ENCODE measurements at regions not wholly inside any gene's neighbourhood (a gene's known extent, or its start where the extent isn't known, plus 50 kb on each side); places are given as distances from the start of the nearest gene placed in this dataset.

GRCh38 chr2:103009871-103010270 is 248.0 kb downstream of the TMEM182 start:
- no peak overlapping the region for H3K56ac ChIP-seq (replicated peaks; ENCODE audit: insufficient read length, low read depth, low read length)
- H2BK5ac ChIP-seq (ENCODE audit: low read depth, low read length) = no peak overlapping the region
- H3K9ac ChIP-seq (replicated peaks in 1 of 4; ENCODE audit: extremely low read depth in 1 of 4, low read depth in 3 of 4, low read length in 3 of 4) = no peak overlapping the region
- no peak overlapping the region for H3K27ac ChIP-seq (ENCODE audit: low read depth, low read length)
- FAIRE-seq = no peak
- H2BK15ac ChIP-seq (ENCODE audit: low read length) = no peak overlapping the region
- H3K9me3 ChIP-seq (ENCODE audit: insufficient read depth in 2 of 2, low read depth in 1 of 2, low read length in 1 of 2) = no peaks in the 10 kb centered on the region
- H2BK12ac ChIP-seq (ENCODE audit: low read depth, low read length) = no peak overlapping the region
- ChIA-PET POLR2A (ENCODE audit: partially characterized antibody) (no interaction called here), CTCF (ENCODE audit: partially characterized antibody) (interaction anchor here (1.1 to 2.7 kb wide), 3 partner anchors 11 to 34 kb away, joined by 3 to 10 read pairs (median 3); no protein-coding TSS in a partner anchor)
- no peaks in the 10 kb centered on the region for H3K23me2 ChIP-seq (ENCODE audit: low read depth, low read length)
- H2AK5ac ChIP-seq (ENCODE audit: low read depth, low read length) = no peak overlapping the region
- H3K79me1 ChIP-seq (ENCODE audit: low read depth, low read length) = no peaks in the 10 kb centered on the region
- H4K91ac ChIP-seq (replicated peaks; ENCODE audit: insufficient read length, low read length) = no peak overlapping the region
- no peaks in the 10 kb centered on the region for H3K27me3 ChIP-seq (replicated peaks in 1 of 4; ENCODE audit: control insufficient read depth in 3 of 4, extremely low read depth in 1 of 4, insufficient read depth in 3 of 4, low read length in 3 of 4)
- H3K4me1 ChIP-seq (replicated peaks in 1 of 4; ENCODE audit: control insufficient read depth in 3 of 4, insufficient read depth in 4 of 4, low read length in 3 of 4) = no peaks in the 10 kb centered on the region
- no peak overlapping the region for H3K4me2 ChIP-seq (ENCODE audit: insufficient read depth in 1 of 2, low read depth in 2 of 2, low read length in 2 of 2)
- no peak overlapping the region for H3K18ac ChIP-seq (ENCODE audit: extremely low read depth, low read length)
- no peak overlapping the region for H3K4ac ChIP-seq (replicated peaks; ENCODE audit: insufficient read length, low read depth, low read length)
- no peak overlapping the region for H4K5ac ChIP-seq (ENCODE audit: insufficient read length, low read depth, low read length)
- H4K20me1 ChIP-seq (replicated peaks in 1 of 2; ENCODE audit: control insufficient read depth in 1 of 2, insufficient read depth in 2 of 2, low read length in 2 of 2) = no peaks in the 10 kb centered on the region
- no peak overlapping the region for H3K4me3 ChIP-seq (ENCODE audit: extremely low read depth in 1 of 4, insufficient read depth in 2 of 4, low read depth in 3 of 4, low read length in 4 of 4)
- H2BK20ac ChIP-seq (ENCODE audit: low read length) = no peak overlapping the region
- no peak overlapping the region for H4K8ac ChIP-seq (ENCODE audit: extremely low read depth, insufficient read depth, low read length)
- H3K23ac ChIP-seq (ENCODE audit: insufficient read length) = no peak overlapping the region
- no peak overlapping the region for H3K14ac ChIP-seq (ENCODE audit: insufficient read length)
- H2BK120ac ChIP-seq (replicated peaks; ENCODE audit: low read depth, low read length) = no peak overlapping the region
- DNase-seq (ENCODE audit: low read depth in 1 of 2, low spot score in 2 of 2) = no peak
- no peaks in the 10 kb centered on the region for H3K79me2 ChIP-seq (ENCODE audit: control insufficient read depth in 1 of 2, insufficient read depth in 2 of 2, low read length in 2 of 2)
- no peak overlapping the region for H2AFZ ChIP-seq (ENCODE audit: low read length)
- H3K36me3 ChIP-seq (ENCODE audit: control insufficient read depth in 2 of 4, insufficient read depth in 4 of 4, low read length in 3 of 4) = no peaks in the 10 kb centered on the region
- WGBS, 2 experiments (ENCODE audit: extremely low coverage in 1 of 2, insufficient coverage in 1 of 2, insufficient read length in 1 of 2, insufficient replicate concordance in 2 of 2, low coverage in 1 of 2, low lambda C conversion rate in 2 of 2, missing lambda C conversion rate in 1 of 2) = 91% methylated on average over 5 of the region's 5 CpGs; no CpG with 5 or more reads in 1 of the 2 experiments
- TF ChIP-seq SIX5 (IDR thresholded peaks at IDR 0.05; ENCODE audit: low read depth, low read length) (no peak), CBX5 (IDR thresholded peaks at IDR 0.05; ENCODE audit: low read depth, low read length) (no peak), SUZ12 (IDR thresholded peaks at IDR 0.05; ENCODE audit: low read length) (no peak), RXRA (IDR thresholded peaks at IDR 0.05; ENCODE audit: insufficient read depth, low read depth, low read length) (no peak), KDM5A (IDR thresholded peaks at IDR 0.05; ENCODE audit: low read length) (no peak), HDAC6 (IDR thresholded peaks at IDR 0.05; ENCODE audit: low read depth, low read length) (no peak), POLR2A (IDR thresholded peaks at IDR 0.05; ENCODE audit: control extremely low read depth in 1 of 2, low read depth in 2 of 2, low read length in 2 of 2) (no peak), SIRT6 (IDR thresholded peaks at IDR 0.05; ENCODE audit: low read length) (no peak), NRF1 (IDR thresholded peaks at IDR 0.05; ENCODE audit: low read depth, low read length) (no peak), RAD21 (IDR thresholded peaks at IDR 0.05 in 1 of 2, conservative IDR thresholded peaks at IDR 0.05 in 1 of 2; ENCODE audit: low read depth in 2 of 2, low read length in 2 of 2) (no peak), MAFK (IDR thresholded peaks at IDR 0.05; ENCODE audit: low read depth, low read length) (no peak), TCF12 (IDR thresholded peaks at IDR 0.05; ENCODE audit: low read depth, low read length) (no peak), ASH2L (IDR thresholded peaks at IDR 0.05; ENCODE audit: low read length) (no peak)
- TF ChIP-seq, protein P1, sequence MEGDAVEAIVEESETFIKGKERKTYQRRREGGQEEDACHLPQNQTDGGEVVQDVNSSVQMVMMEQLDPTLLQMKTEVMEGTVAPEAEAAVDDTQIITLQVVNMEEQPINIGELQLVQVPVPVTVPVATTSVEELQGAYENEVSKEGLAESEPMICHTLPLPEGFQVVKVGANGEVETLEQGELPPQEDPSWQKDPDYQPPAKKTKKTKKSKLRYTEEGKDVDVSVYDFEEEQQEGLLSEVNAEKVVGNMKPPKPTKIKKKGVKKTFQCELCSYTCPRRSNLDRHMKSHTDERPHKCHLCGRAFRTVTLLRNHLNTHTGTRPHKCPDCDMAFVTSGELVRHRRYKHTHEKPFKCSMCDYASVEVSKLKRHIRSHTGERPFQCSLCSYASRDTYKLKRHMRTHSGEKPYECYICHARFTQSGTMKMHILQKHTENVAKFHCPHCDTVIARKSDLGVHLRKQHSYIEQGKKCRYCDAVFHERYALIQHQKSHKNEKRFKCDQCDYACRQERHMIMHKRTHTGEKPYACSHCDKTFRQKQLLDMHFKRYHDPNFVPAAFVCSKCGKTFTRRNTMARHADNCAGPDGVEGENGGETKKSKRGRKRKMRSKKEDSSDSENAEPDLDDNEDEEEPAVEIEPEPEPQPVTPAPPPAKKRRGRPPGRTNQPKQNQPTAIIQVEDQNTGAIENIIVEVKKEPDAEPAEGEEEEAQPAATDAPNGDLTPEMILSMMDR (IDR thresholded peaks at IDR 0.05; ENCODE audit: control extremely low read depth in 1 of 3, insufficient read depth in 1 of 3, low read depth in 1 of 3, low read length in 3 of 3) = no peak
